Vagina (tissue), 2 donors: ENCODE measurements at regions not wholly inside any gene's neighbourhood (a gene's known extent, or its start where the extent isn't known, plus 50 kb on each side); places are given as distances from the start of the nearest gene placed in this dataset.

ENCODE experiments used
- DNase-seq, 2 donors: peaks; one replicate each; pipeline ENCODE4 v3.0.0-alpha.2; 2017; ENCODE audit errors: extremely low spot score in 2 of 2
- H3K27ac ChIP-seq: fragments of 200-600 bp; sonication (generic); one replicate; pipeline ENCODE4 v1.5.1; 2019
- H3K27me3 ChIP-seq: fragments of 200-600 bp; sonication (generic); one replicate; pipeline ENCODE4 v1.5.1; 2019
- H3K36me3 ChIP-seq, 2 donors: fragments of 200-600 bp; sonication (generic); one replicate each; pipeline ENCODE4 v1.5.1; 2017 to 2019
- H3K4me1 ChIP-seq: fragments of 200-600 bp; sonication (generic); one replicate; pipeline ENCODE4 v1.5.1; 2019
- H3K4me3 ChIP-seq, 2 donors: fragments of 200-600 bp; sonication (generic); 1 replicate in 1 of 2; 2 replicates in 1 of 2; pipeline ENCODE4 v1.5.1; 2016 to 2019
- H3K9me3 ChIP-seq: fragments of 200-600 bp; sonication (generic); one replicate; pipeline ENCODE4 v1.5.1; 2019
- CTCF ChIP-seq, 3 experiments: fragments of 450-650 bp in 2 of 3; fragments of 200-600 bp in 1 of 3; sonication (generic) in 1 of 3; IDR thresholded peaks; one replicate each; pipeline ENCODE4 v1.5.1; 2017 to 2019; ENCODE audit warnings: antibody characterized with exemption in 3 of 3, mild to moderate bottlenecking in 2 of 3, moderate library complexity in 2 of 3
- POLR2A ChIP-seq, 2 donors: fragments of 450-650 bp; IDR thresholded peaks; one replicate each; pipeline ENCODE4 v1.6.1; 2017; ENCODE audit warnings: antibody characterized with exemption in 2 of 2, mild to moderate bottlenecking in 2 of 2, moderate library complexity in 2 of 2
- POLR2AphosphoS5 ChIP-seq, 2 donors: sonication (generic); formaldehyde crosslinking; IDR thresholded peaks; one replicate each; pipeline ENCODE4 v1.9.0; 2017; ENCODE audit warnings: antibody characterized with exemption in 2 of 2, mild to moderate bottlenecking in 2 of 2, low read depth in 1 of 2; ENCODE audit not compliant: insufficient read depth in 1 of 2
- intact Hi-C: fragments of 100-400 bp; cut with DNase I; formaldehyde crosslinking; loops from one replicate; pipeline ENCODE4 v1.15.1; 2023

DNA sequence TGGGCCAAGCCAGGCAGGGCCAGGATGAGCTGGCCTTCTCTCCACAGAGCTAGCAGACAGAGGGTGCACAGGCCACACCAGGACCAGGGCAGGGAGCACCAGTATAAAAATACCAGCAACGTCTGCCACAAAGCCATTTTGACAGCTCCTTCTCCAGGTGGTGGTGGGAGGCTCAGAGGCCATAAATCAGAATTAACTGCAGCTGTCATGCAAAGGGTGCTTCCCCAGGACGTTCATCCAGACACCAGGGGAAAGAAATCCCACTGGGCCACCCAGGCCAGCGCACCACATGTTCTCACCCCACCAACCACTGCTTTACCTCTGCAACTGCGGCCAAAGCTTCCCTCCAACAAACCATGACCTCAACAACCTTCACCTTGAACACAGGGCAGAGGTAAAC is 403.7 kb upstream of the TRPC7 start:
- Histone ChIP-seq H3K4me3 (no peak overlapping the region), H3K27me3 (no peaks in the 10 kb centered on the region), H3K36me3 (no peaks in the 10 kb centered on the region), H3K27ac (no peak overlapping the region), H3K9me3 (no peaks in the 10 kb centered on the region), H3K4me1 (no peaks in the 10 kb centered on the region)
- no peak for DNase-seq
- intact Hi-C loops = loop anchor here (10.0 kb wide), 1 partner anchor 524 kb away; no protein-coding TSS in a partner anchor
- TF ChIP-seq POLR2A (IDR thresholded peaks at IDR 0.05) = no peak
- no peak for TF ChIP-seq CTCF (IDR thresholded peaks at IDR 0.05)
- TF ChIP-seq POLR2AphosphoS5 (IDR thresholded peaks at IDR 0.05; ENCODE audit: insufficient read depth in 1 of 2, low read depth in 1 of 2) = no peak

DNA sequence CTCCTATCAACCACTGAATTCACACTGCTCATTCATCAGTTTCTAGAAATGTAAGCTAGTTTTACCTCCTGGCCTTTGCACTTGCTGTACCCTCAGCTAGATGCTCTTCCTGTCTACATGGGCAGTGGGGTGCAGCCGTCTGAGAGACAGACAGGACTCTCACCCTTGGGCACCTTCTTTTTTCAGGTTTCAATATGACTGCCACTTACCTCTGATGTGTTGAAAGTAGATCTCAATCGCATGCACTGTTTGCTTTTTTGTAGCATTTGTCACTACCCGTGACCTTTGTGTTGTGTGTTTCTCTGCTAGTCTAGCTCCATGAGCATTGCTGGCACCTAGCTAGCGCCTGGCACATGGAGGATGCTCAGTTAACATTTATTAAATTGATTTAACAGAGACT is 403.1 kb upstream of the TRPC7 start:
- Histone ChIP-seq H3K4me3 (no peak overlapping the region), H3K9me3 (no peaks in the 10 kb centered on the region), H3K27ac (no peak overlapping the region), H3K4me1 (no peaks in the 10 kb centered on the region), H3K27me3 (no peaks in the 10 kb centered on the region), H3K36me3 (no peaks in the 10 kb centered on the region)
- DNase-seq = no peak
- intact Hi-C loops = loop anchor here (10.0 kb wide), 1 partner anchor 524 kb away; no protein-coding TSS in a partner anchor
- no peak for TF ChIP-seq POLR2AphosphoS5 (IDR thresholded peaks at IDR 0.05; ENCODE audit: insufficient read depth in 1 of 2, low read depth in 1 of 2)
- TF ChIP-seq CTCF (IDR thresholded peaks at IDR 0.05) = no peak

DNA sequence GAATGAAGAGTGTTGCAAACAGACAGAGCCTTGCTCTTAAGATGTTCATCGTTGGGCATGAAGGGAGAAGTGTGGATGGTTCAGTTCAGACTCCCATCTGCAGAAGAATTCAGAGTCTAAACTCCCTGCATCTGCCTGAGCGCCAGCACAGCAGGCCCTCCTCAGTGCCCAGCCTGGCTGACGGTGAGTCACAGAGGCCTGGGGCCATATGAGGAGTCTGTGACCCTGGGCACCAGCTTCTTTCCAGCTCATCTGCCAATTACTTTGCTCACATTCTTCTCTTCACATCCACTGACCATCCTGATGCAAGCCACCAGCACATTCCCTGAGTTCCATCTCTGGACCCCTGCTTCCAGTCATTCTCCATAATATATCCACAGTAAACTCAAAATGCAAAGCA is 401.1 kb upstream of the TRPC7 start:
- Histone ChIP-seq H3K27ac (no peak overlapping the region), H3K36me3 (no peaks in the 10 kb centered on the region)
- intact Hi-C loops = loop anchor here (10.0 kb wide), 1 partner anchor 522 kb away; no protein-coding TSS in a partner anchor

GRCh38 chr5:136764601-136765000 is 399.3 kb upstream of the TRPC7 start:
- no peak for DNase-seq
- intact Hi-C loops = loop anchor here (10.0 kb wide), 1 partner anchor 520 kb away; no protein-coding TSS in a partner anchor
- no peaks in the 10 kb centered on the region for H3K36me3 ChIP-seq
- H3K27me3 ChIP-seq = no peaks in the 10 kb centered on the region
- TF ChIP-seq POLR2A (IDR thresholded peaks at IDR 0.05) (no peak), POLR2AphosphoS5 (IDR thresholded peaks at IDR 0.05; ENCODE audit: insufficient read depth in 1 of 2, low read depth in 1 of 2) (no peak), CTCF (IDR thresholded peaks at IDR 0.05) (no peak)
- H3K27ac ChIP-seq = no peak overlapping the region
- no peaks in the 10 kb centered on the region for H3K4me1 ChIP-seq
- no peaks in the 10 kb centered on the region for H3K9me3 ChIP-seq
- H3K4me3 ChIP-seq = no peak overlapping the region

More for the DNA sequence above, 401.1 kb upstream of the TRPC7 start:
- Histone ChIP-seq H3K4me3 (no peak overlapping the region), H3K4me1 (no peaks in the 10 kb centered on the region), H3K9me3 (no peaks in the 10 kb centered on the region), H3K27me3 (no peaks in the 10 kb centered on the region)
- DNase-seq = no peak
- TF ChIP-seq CTCF (IDR thresholded peaks at IDR 0.05) = no peak
- no peak for TF ChIP-seq POLR2A (IDR thresholded peaks at IDR 0.05)

DNA sequence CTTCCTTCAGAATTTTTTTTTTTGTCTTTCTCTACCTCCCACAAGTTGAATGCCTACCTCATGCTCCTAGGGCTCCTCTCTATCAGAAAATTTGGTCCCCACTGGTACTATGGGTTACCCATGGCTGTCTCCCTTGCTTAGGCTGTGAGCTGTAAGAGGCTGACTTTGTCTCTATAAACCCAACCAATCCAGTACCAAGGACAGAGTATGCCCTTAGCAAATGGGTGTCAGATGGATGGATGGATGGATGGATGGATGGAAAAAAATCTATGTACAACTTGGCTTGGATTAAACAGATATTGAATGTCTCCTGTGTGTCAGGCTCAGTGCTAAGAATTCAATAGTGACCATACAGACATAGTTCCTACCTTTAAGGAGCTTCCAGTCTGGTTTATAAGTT is 398.2 kb upstream of the TRPC7 start:
- no peak overlapping the region for H3K4me3 ChIP-seq
- H3K9me3 ChIP-seq = no peaks in the 10 kb centered on the region
- H3K27me3 ChIP-seq = no peaks in the 10 kb centered on the region
- H3K36me3 ChIP-seq = no peaks in the 10 kb centered on the region
- DNase-seq = no peak
- H3K4me1 ChIP-seq = no peaks in the 10 kb centered on the region
- intact Hi-C loops = loop anchor here (10.0 kb wide), 1 partner anchor 519 kb away; no protein-coding TSS in a partner anchor
- no peak overlapping the region for H3K27ac ChIP-seq
- TF ChIP-seq POLR2A (IDR thresholded peaks at IDR 0.05) (no peak), CTCF (IDR thresholded peaks at IDR 0.05) (no peak), POLR2AphosphoS5 (IDR thresholded peaks at IDR 0.05; ENCODE audit: insufficient read depth in 1 of 2, low read depth in 1 of 2) (no peak)
